ENCODE measurements at regions not wholly inside any gene's neighbourhood (a gene's known extent, or its start where the extent isn't known, plus 50 kb on each side); places are given as distances from the start of the nearest gene placed in this dataset.

DNA sequence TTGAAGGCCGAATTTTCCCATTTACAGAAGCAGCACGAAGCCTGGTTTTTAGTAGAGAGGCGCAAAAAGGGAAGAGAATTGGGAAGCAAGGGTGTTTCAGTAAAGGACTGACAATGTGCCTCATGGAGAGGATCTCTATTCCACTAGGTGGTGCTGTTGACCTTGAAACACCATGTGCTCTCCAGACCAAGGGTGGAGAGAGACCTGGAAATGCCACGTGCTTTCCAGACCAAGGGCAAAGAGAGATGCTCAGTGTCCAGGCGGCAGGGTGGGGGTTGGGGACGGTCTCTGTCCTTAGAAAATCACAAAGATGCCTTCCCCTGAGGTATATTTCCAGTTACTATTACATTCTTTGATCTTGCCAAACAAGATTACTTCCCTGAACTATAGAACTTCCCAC, 425.3 kb downstream of the CSNK1G3 start:
- Histone ChIP-seq H3K9me1 (replicated peaks; ENCODE audit: control insufficient read depth, extremely low read depth, insufficient read depth, low read length) (no peaks in the 10 kb centered on the region), H3K9me3 (replicated peaks; ENCODE audit: control insufficient read depth, insufficient read depth, low read length) (no peaks in the 10 kb centered on the region), H3K4me1 (ENCODE audit: control insufficient read depth, extremely low read depth, insufficient read depth, low read length) (no peaks in the 10 kb centered on the region), H3K27ac (ENCODE audit: insufficient read depth, low read depth, low read length) (no peak overlapping the region), H3K36me3 (ENCODE audit: control insufficient read depth in 2 of 2, extremely low read depth in 1 of 2, insufficient read depth in 2 of 2, low read length in 2 of 2) (no peaks in the 10 kb centered on the region), H3K4me3 (replicated peaks in 1 of 3; ENCODE audit: insufficient read depth in 1 of 3, low read depth in 1 of 3, low read length in 3 of 3) (no peak overlapping the region), H4K20me1 (replicated peaks; ENCODE audit: control insufficient read depth, extremely low read depth, insufficient read depth, low read length) (no peaks in the 10 kb centered on the region), H2AFZ (ENCODE audit: low read depth, low read length) (no peak overlapping the region), H3K4me2 (ENCODE audit: insufficient read depth, low read length) (no peak overlapping the region), H3K9ac (replicated peaks; ENCODE audit: extremely low read depth, insufficient read depth, low read length) (no peak overlapping the region), H3K27me3 (ENCODE audit: control insufficient read depth in 2 of 2, insufficient read depth in 2 of 2, low read length in 2 of 2) (no peaks in the 10 kb centered on the region), H3K79me2 (ENCODE audit: control insufficient read depth, insufficient read depth, low read length) (no peaks in the 10 kb centered on the region)
- TF ChIP-seq MAX (IDR thresholded peaks at IDR 0.05; ENCODE audit: insufficient read depth, insufficient read length) (peak; percentile 97), MYC (IDR thresholded peaks at IDR 0.05; ENCODE audit: low read depth, low read length) (peak; percentile 10), POLR2A (IDR thresholded peaks at IDR 0.05; ENCODE audit: low read depth, low read length) (no peak)
- TF ChIP-seq, protein P1, sequence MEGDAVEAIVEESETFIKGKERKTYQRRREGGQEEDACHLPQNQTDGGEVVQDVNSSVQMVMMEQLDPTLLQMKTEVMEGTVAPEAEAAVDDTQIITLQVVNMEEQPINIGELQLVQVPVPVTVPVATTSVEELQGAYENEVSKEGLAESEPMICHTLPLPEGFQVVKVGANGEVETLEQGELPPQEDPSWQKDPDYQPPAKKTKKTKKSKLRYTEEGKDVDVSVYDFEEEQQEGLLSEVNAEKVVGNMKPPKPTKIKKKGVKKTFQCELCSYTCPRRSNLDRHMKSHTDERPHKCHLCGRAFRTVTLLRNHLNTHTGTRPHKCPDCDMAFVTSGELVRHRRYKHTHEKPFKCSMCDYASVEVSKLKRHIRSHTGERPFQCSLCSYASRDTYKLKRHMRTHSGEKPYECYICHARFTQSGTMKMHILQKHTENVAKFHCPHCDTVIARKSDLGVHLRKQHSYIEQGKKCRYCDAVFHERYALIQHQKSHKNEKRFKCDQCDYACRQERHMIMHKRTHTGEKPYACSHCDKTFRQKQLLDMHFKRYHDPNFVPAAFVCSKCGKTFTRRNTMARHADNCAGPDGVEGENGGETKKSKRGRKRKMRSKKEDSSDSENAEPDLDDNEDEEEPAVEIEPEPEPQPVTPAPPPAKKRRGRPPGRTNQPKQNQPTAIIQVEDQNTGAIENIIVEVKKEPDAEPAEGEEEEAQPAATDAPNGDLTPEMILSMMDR (IDR thresholded peaks at IDR 0.05; ENCODE audit: extremely low read depth in 1 of 2, insufficient read depth in 1 of 2, low read depth in 1 of 2, low read length in 2 of 2), result peak; percentile 51 to 62
- POLR2A ChIA-PET, result no interaction called here
- DNase-seq (ENCODE audit: low read depth, low spot score) (peak; percentile 68), FAIRE-seq (peak; percentile 93)
- BruUV-seq (replicated peaks), result no TSS peak
- dilution Hi-C loops (cut with MboI; ENCODE audit: extremely low pct_ligation_motif_present, low sequenced_read_pairs), result no loop called here
- CTCF ChIA-PET, result interaction anchor here (1.3 to 1.6 kb wide), 2 partner anchors 266 to 267 kb away, joined by 4 read pairs; no protein-coding TSS in a partner anchor
- intact Hi-C loops (cut with micrococcal nuclease), result loop anchor here (1.0 to 5.0 kb wide), 8 partner anchors 266 to 1472 kb away; no protein-coding TSS in a partner anchor

DNA sequence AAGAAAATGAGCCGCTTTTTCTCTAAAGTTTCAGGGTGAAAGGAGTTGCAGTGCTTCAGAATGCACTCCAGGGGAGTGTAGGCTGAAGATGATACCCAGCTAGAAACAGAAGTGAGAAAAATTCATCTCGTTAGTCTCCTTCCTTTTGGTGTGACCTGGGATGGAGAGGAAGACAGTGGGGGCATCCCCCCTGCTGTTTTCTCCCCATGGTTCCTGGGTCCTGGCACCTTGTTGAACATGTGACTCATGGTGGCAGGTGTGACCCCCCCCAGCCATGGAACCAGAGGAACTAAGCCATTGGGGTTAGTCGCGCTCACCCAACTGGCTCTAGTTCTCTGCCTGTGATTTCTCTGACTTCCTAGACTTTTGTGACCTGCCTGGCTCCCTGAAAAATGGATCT, 424.6 kb downstream of the CSNK1G3 start:
- no peak for FAIRE-seq
- H3K36me3 ChIP-seq (ENCODE audit: control insufficient read depth in 2 of 2, extremely low read depth in 1 of 2, insufficient read depth in 2 of 2, low read length in 2 of 2), result no peaks in the 10 kb centered on the region
- dilution Hi-C loops (cut with MboI; ENCODE audit: extremely low pct_ligation_motif_present, low sequenced_read_pairs) (no loop called here), intact Hi-C loops (cut with micrococcal nuclease) (loop anchor here (2.0 to 5.0 kb wide), 3 partner anchors 661 to 1326 kb away; no protein-coding TSS in a partner anchor)
- BruUV-seq (replicated peaks), result no TSS peak
- H2AFZ ChIP-seq (ENCODE audit: low read depth, low read length), result no peak overlapping the region
- H3K9me1 ChIP-seq (replicated peaks; ENCODE audit: control insufficient read depth, extremely low read depth, insufficient read depth, low read length), result no peaks in the 10 kb centered on the region
- ChIA-PET CTCF (interaction anchor here (1.3 to 1.6 kb wide), 2 partner anchors 265 to 266 kb away, joined by 4 read pairs; no protein-coding TSS in a partner anchor), POLR2A (no interaction called here)
- TF ChIP-seq, protein P1 (IDR thresholded peaks at IDR 0.05; ENCODE audit: extremely low read depth in 1 of 2, insufficient read depth in 1 of 2, low read depth in 1 of 2, low read length in 2 of 2), result no peak
- TF ChIP-seq EZH2 (IDR thresholded peaks at IDR 0.05; ENCODE audit: borderline replicate concordance, low read depth, low read length, severe bottlenecking), result no peak
- TF ChIP-seq FOS (IDR thresholded peaks at IDR 0.05; ENCODE audit: borderline replicate concordance, insufficient read depth, low read length), result no peak
- TF ChIP-seq MYC (IDR thresholded peaks at IDR 0.05; ENCODE audit: low read depth, low read length), result no peak
- no peak for TF ChIP-seq MAX (IDR thresholded peaks at IDR 0.05; ENCODE audit: insufficient read depth, insufficient read length)
- no peak for TF ChIP-seq POLR2AphosphoS5 (IDR thresholded peaks at IDR 0.05; ENCODE audit: insufficient read depth, low read depth, low read length)
- no peak overlapping the region for H3K9ac ChIP-seq (replicated peaks; ENCODE audit: extremely low read depth, insufficient read depth, low read length)
- no peaks in the 10 kb centered on the region for H4K20me1 ChIP-seq (replicated peaks; ENCODE audit: control insufficient read depth, extremely low read depth, insufficient read depth, low read length)
- no peaks in the 10 kb centered on the region for H3K4me1 ChIP-seq (ENCODE audit: control insufficient read depth, extremely low read depth, insufficient read depth, low read length)
- H3K27me3 ChIP-seq (ENCODE audit: control insufficient read depth in 2 of 2, insufficient read depth in 2 of 2, low read length in 2 of 2), result no peaks in the 10 kb centered on the region
- H3K79me2 ChIP-seq (ENCODE audit: control insufficient read depth, insufficient read depth, low read length), result no peaks in the 10 kb centered on the region
- no peak overlapping the region for H3K27ac ChIP-seq (ENCODE audit: insufficient read depth, low read depth, low read length)
- DNase-seq (ENCODE audit: low read depth, low spot score), result no peak
- H3K9me3 ChIP-seq (replicated peaks; ENCODE audit: control insufficient read depth, insufficient read depth, low read length), result no peaks in the 10 kb centered on the region
- H3K4me3 ChIP-seq (replicated peaks in 1 of 3; ENCODE audit: insufficient read depth in 1 of 3, low read depth in 1 of 3, low read length in 3 of 3), result no peak overlapping the region
- no peak overlapping the region for H3K4me2 ChIP-seq (ENCODE audit: insufficient read depth, low read length)

All from endothelial cell of umbilical vein (primary cell).